Endothelial cell of umbilical vein (primary cell): ENCODE measurements at regions not wholly inside any gene's neighbourhood (a gene's known extent, or its start where the extent isn't known, plus 50 kb on each side); places are given as distances from the start of the nearest gene placed in this dataset.

ENCODE experiments used
- BruUV-seq: library from RNA; stranded (reverse); fragments of 400-500 nt; replicated peaks from 2 replicates; lab custom pipeline; 2021; lab: Mats Ljungman, UMichigan
- CTCF ChIA-PET: fragments of 300-600, 350-600 bp; sonication (Branson Sonifier 250); formaldehyde crosslinking; loops from one replicate; lab custom pipeline; 2021; ENCODE audit warnings: antibody characterized with exemption, inconsistent platforms; lab: Charles Lee
- POLR2A ChIA-PET: fragments of 300-600, 350-600 bp; sonication (Branson Sonifier 250); formaldehyde crosslinking; loops from one replicate; lab custom pipeline; 2021; ENCODE audit warnings: antibody characterized with exemption, inconsistent platforms; lab: Charles Lee
- DNase-seq: peaks from one replicate; pipeline ENCODE4 v3.0.0-alpha.2; 2011; ENCODE audit warnings: low read depth, low spot score
- FAIRE-seq: peaks from 2 replicates; lab custom pipeline; 2011; peaks lifted over from hg19 to GRCh38; lab: Jason Lieb, UNC
- H2AFZ ChIP-seq: 2 replicates; pipeline ENCODE4 v1.6.0; 2012; ENCODE audit warnings: low read depth, low read length, control low read depth, inconsistent platforms
- H3K27ac ChIP-seq: 2 replicates; pipeline ENCODE4 v1.5.1; 2011; ENCODE audit warnings: low read depth, mild to moderate bottlenecking, control low read depth, low read length, moderate library complexity; ENCODE audit not compliant: insufficient read depth
- H3K27me3 ChIP-seq, 2 experiments: 2 replicates each; pipeline versions ENCODE4 v1.6.0 to v1.6.1; 2011; ENCODE audit warnings: low read length in 2 of 2, mixed read lengths in 1 of 2; ENCODE audit not compliant: control insufficient read depth in 2 of 2, insufficient read depth in 2 of 2
- H3K36me3 ChIP-seq, 2 experiments: 2 replicates in 1 of 2; 3 replicates in 1 of 2; pipeline ENCODE4 v1.5.1; 2011; ENCODE audit warnings: low read length in 2 of 2, mild to moderate bottlenecking in 1 of 2, moderate library complexity in 1 of 2; ENCODE audit not compliant: control insufficient read depth in 2 of 2, insufficient read depth in 2 of 2; ENCODE audit errors: extremely low read depth in 1 of 2
- H3K4me1 ChIP-seq: 3 replicates; pipeline ENCODE4 v1.5.1; 2011; ENCODE audit warnings: mild to moderate bottlenecking, low read length; ENCODE audit not compliant: control insufficient read depth, insufficient read depth; ENCODE audit errors: extremely low read depth
- H3K4me2 ChIP-seq: 2 replicates; pipeline ENCODE4 v1.6.1; 2011; ENCODE audit warnings: low read length, control low read depth, mixed read lengths; ENCODE audit not compliant: insufficient read depth
- H3K4me3 ChIP-seq, 3 experiments: fragments of 200-600 bp in 1 of 3; sonication (generic), shearing (Covaris generic) in 1 of 3; replicated peaks in 1 of 3; 2 replicates each; pipeline ENCODE4 v1.5.1; 2011 to 2016; ENCODE audit warnings: control low read depth in 3 of 3, low read length in 3 of 3, mild to moderate bottlenecking in 2 of 3, inconsistent platforms in 1 of 3, low read depth in 1 of 3, moderate library complexity in 1 of 3; ENCODE audit not compliant: insufficient read depth in 1 of 3
- H3K79me2 ChIP-seq: 2 replicates; pipeline ENCODE4 v1.6.0; 2012; ENCODE audit warnings: low read length, inconsistent platforms; ENCODE audit not compliant: control insufficient read depth, insufficient read depth
- H3K9ac ChIP-seq: replicated peaks from 2 replicates; pipeline ENCODE3; 2011; ENCODE audit warnings: low read length, control low read depth; ENCODE audit not compliant: insufficient read depth; ENCODE audit errors: extremely low read depth
- H3K9me1 ChIP-seq: replicated peaks from 3 replicates; pipeline ENCODE4 v1.6.0; 2011; ENCODE audit warnings: mild to moderate bottlenecking, low read length; ENCODE audit not compliant: control insufficient read depth, insufficient read depth; ENCODE audit errors: extremely low read depth
- H3K9me3 ChIP-seq: replicated peaks from 2 replicates; pipeline ENCODE4 v1.5.1; 2012; ENCODE audit warnings: low read length, inconsistent platforms; ENCODE audit not compliant: control insufficient read depth, insufficient read depth
- H4K20me1 ChIP-seq: replicated peaks from 2 replicates; pipeline ENCODE3; 2011; ENCODE audit warnings: mild to moderate bottlenecking, low read length; ENCODE audit not compliant: control insufficient read depth, insufficient read depth; ENCODE audit errors: extremely low read depth
- EZH2 ChIP-seq: IDR thresholded peaks from 2 replicates; pipeline ENCODE4 v1.6.1; 2012; ENCODE audit warnings: borderline replicate concordance, low read depth, mild to moderate bottlenecking, moderate library complexity, low read length, inconsistent platforms; ENCODE audit not compliant: severe bottlenecking
- FOS ChIP-seq: IDR thresholded peaks from 2 replicates; pipeline ENCODE4 v1.6.1; 2011; ENCODE audit warnings: mild to moderate bottlenecking, low read length, moderate library complexity, borderline replicate concordance; ENCODE audit not compliant: insufficient read depth
- GATA2 ChIP-seq: IDR thresholded peaks from 2 replicates; pipeline ENCODE4 v1.7.0; 2011; ENCODE audit warnings: low read depth, mild to moderate bottlenecking, moderate library complexity, mixed read lengths, low read length; ENCODE audit not compliant: insufficient read length, insufficient read depth
- JUN ChIP-seq: IDR thresholded peaks from 2 replicates; pipeline ENCODE4 v1.6.1; 2011; ENCODE audit warnings: borderline replicate concordance, low read depth; ENCODE audit not compliant: insufficient read length, insufficient read depth
- MAX ChIP-seq: IDR thresholded peaks from 2 replicates; pipeline ENCODE4 v1.6.1; 2011; ENCODE audit not compliant: insufficient read depth, insufficient read length
- MYC ChIP-seq: IDR thresholded peaks from one replicate; pipeline ENCODE4 v1.6.1; 2011; ENCODE audit warnings: mild to moderate bottlenecking, low read depth, low read length
- POLR2A ChIP-seq: IDR thresholded peaks from 2 replicates; pipeline ENCODE4 v1.6.1; 2012; ENCODE audit warnings: low read depth, mild to moderate bottlenecking, control low read depth, low read length
- POLR2AphosphoS5 ChIP-seq: IDR thresholded peaks from 2 replicates; pipeline ENCODE4 v1.6.1; 2012; ENCODE audit warnings: low read depth, mild to moderate bottlenecking, control low read depth, low read length, moderate library complexity; ENCODE audit not compliant: insufficient read depth
- dilution Hi-C: fragments of 300-500 bp; cut with MboI; formaldehyde crosslinking; loops from one replicate; pipeline ENCODE4 v1.15.0; 2019; ENCODE audit warnings: low sequenced_read_pairs; ENCODE audit not compliant: extremely low pct_ligation_motif_present
- intact Hi-C: fragments of 100-400 bp; cut with micrococcal nuclease; formaldehyde crosslinking; loops from one replicate; pipeline ENCODE4 v1.10.0; 2022
- TF ChIP-seq, protein P1 (sequence below), 2 donors: IDR thresholded peaks; 1 replicate in 1 of 2; 2 replicates in 1 of 2; pipeline ENCODE4 v1.5.1; 2011; ENCODE audit warnings: low read length in 2 of 2, mild to moderate bottlenecking in 2 of 2, moderate library complexity in 2 of 2, control low read depth in 1 of 2, inconsistent platforms in 1 of 2, low read depth in 1 of 2; ENCODE audit not compliant: insufficient read depth in 1 of 2; ENCODE audit errors: extremely low read depth in 1 of 2

DNA sequence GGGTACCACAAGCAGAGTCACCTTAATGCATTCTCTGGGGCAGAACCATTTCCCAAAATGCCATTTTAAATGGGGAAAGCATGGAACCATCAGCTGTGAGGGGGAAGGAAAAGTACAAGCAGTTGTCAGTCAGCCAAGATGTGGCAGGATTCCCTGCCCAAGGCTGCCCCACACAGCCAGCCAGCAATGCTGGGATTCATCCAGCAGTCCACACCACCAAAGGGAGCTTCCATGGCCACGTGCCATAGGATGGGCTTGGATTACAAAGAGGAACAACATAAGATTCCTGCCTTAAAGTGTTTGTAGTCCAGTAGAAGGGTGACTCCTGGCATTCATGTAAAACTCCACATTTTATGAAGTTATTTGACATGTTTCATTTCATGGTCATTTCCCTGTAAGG, 233.3 kb downstream of the SHOX2 start:
- Histone ChIP-seq H3K4me3 (no peak overlapping the region), H3K36me3 (no peaks in the 10 kb centered on the region), H3K9ac (no peak overlapping the region), H4K20me1 (no peaks in the 10 kb centered on the region), H3K4me1 (no peaks in the 10 kb centered on the region), H3K27me3 (no peaks in the 10 kb centered on the region), H3K9me3 (no peaks in the 10 kb centered on the region), H3K9me1 (no peaks in the 10 kb centered on the region), H2AFZ (no peak overlapping the region), H3K79me2 (no peaks in the 10 kb centered on the region), H3K27ac (no peak overlapping the region), H3K4me2 (no peak overlapping the region)
- BruUV-seq = no TSS peak
- dilution Hi-C loops = no loop called here
- intact Hi-C loops = no loop called here
- FAIRE-seq = no peak
- DNase-seq = no peak
- TF ChIP-seq EZH2 (no peak), POLR2A (no peak), FOS (no peak), MAX (no peak), JUN (no peak), MYC (no peak), GATA2 (no peak), POLR2AphosphoS5 (no peak)
- TF ChIP-seq, protein P1, sequence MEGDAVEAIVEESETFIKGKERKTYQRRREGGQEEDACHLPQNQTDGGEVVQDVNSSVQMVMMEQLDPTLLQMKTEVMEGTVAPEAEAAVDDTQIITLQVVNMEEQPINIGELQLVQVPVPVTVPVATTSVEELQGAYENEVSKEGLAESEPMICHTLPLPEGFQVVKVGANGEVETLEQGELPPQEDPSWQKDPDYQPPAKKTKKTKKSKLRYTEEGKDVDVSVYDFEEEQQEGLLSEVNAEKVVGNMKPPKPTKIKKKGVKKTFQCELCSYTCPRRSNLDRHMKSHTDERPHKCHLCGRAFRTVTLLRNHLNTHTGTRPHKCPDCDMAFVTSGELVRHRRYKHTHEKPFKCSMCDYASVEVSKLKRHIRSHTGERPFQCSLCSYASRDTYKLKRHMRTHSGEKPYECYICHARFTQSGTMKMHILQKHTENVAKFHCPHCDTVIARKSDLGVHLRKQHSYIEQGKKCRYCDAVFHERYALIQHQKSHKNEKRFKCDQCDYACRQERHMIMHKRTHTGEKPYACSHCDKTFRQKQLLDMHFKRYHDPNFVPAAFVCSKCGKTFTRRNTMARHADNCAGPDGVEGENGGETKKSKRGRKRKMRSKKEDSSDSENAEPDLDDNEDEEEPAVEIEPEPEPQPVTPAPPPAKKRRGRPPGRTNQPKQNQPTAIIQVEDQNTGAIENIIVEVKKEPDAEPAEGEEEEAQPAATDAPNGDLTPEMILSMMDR (IDR thresholded peaks at IDR 0.05; ENCODE audit: extremely low read depth in 1 of 2, insufficient read depth in 1 of 2, low read depth in 1 of 2, low read length in 2 of 2) = no peak
- POLR2A ChIA-PET = no interaction called here
- CTCF ChIA-PET = interaction anchor here (3.3 kb wide), 1 partner anchor 8 kb away, joined by 14 read pairs; no protein-coding TSS in a partner anchor
